ENCODE measurements at regions not wholly inside any gene's neighbourhood (a gene's known extent, or its start where the extent isn't known, plus 50 kb on each side); places are given as distances from the start of the nearest gene placed in this dataset.

GRCh38 chr12:87142342-87142741, 886.2 kb upstream of the MGAT4C start:
- no peak for DNase-seq

- DNase-seq: no peak
These were observed 884.9 kb upstream of the MGAT4C start for GRCh38 chr12:87141091-87141490.

- no peak for DNase-seq
These were observed 884.1 kb upstream of the MGAT4C start for GRCh38 chr12:87140262-87140661.

- DNase-seq: no peak
These were observed 881.0 kb upstream of the MGAT4C start for GRCh38 chr12:87137220-87137619.

GRCh38 chr12:87136330-87136976, 880.3 kb upstream of the MGAT4C start:
- DNase-seq: no peak

- DNase-seq: no peak
These were observed 871.1 kb upstream of the MGAT4C start for GRCh38 chr12:87127272-87127671.

GRCh38 chr12:87121896-87122295, 865.7 kb upstream of the MGAT4C start:
- no peak for DNase-seq

- DNase-seq: no peak
These were observed 864.2 kb upstream of the MGAT4C start for GRCh38 chr12:87120440-87120839.

- DNase-seq: no peak
These were observed 863.5 kb upstream of the MGAT4C start for GRCh38 chr12:87119713-87120112.

- no peak for DNase-seq
These were observed 861.3 kb upstream of the MGAT4C start for GRCh38 chr12:87117526-87117925.

GRCh38 chr12:87116780-87117179, 860.6 kb upstream of the MGAT4C start:
- DNase-seq: no peak

- no peak for DNase-seq
These were observed 856.6 kb upstream of the MGAT4C start for GRCh38 chr12:87112571-87113345.

- no peak for DNase-seq
These were observed 851.6 kb upstream of the MGAT4C start for GRCh38 chr12:87107766-87108165.

GRCh38 chr12:87107270-87107669, 851.1 kb upstream of the MGAT4C start:
- no peak for DNase-seq

GRCh38 chr12:87096082-87096585, 839.9 kb upstream of the MGAT4C start:
- no peak for DNase-seq

- DNase-seq: no peak
These were observed 838.2 kb upstream of the MGAT4C start for GRCh38 chr12:87094356-87094755.

- no peak for DNase-seq
These were observed 836.2 kb upstream of the MGAT4C start for GRCh38 chr12:87092421-87092820.

- DNase-seq: no peak
These were observed 830.1 kb upstream of the MGAT4C start for GRCh38 chr12:87086118-87086891.

- no peak for DNase-seq
These were observed 829.1 kb upstream of the MGAT4C start for GRCh38 chr12:87085286-87085685.

- DNase-seq: no peak
These were observed 826.6 kb upstream of the MGAT4C start for GRCh38 chr12:87082756-87083155.

- DNase-seq: no peak
These were observed 818.6 kb upstream of the MGAT4C start for GRCh38 chr12:87074781-87075180.

GRCh38 chr12:87066326-87066725, 810.1 kb upstream of the MGAT4C start:
- no peak for DNase-seq

GRCh38 chr12:87059231-87059630, 803.0 kb upstream of the MGAT4C start:
- DNase-seq: no peak

GRCh38 chr12:87054226-87054625, 798.0 kb upstream of the MGAT4C start:
- no peak for DNase-seq

Measured in GDM1 (cell line).